Endothelial cell of umbilical vein (primary cell): ENCODE measurements at regions not wholly inside any gene's neighbourhood (a gene's known extent, or its start where the extent isn't known, plus 50 kb on each side); places are given as distances from the start of the nearest gene placed in this dataset.

ENCODE experiments used
- BruUV-seq: library from RNA; stranded (reverse); fragments of 400-500 nt; replicated peaks from 2 replicates; lab custom pipeline; 2021; lab: Mats Ljungman, UMichigan
- CTCF ChIA-PET: fragments of 300-600, 350-600 bp; sonication (Branson Sonifier 250); formaldehyde crosslinking; loops from one replicate; lab custom pipeline; 2021; ENCODE audit warnings: antibody characterized with exemption, inconsistent platforms; lab: Charles Lee
- POLR2A ChIA-PET: fragments of 300-600, 350-600 bp; sonication (Branson Sonifier 250); formaldehyde crosslinking; loops from one replicate; lab custom pipeline; 2021; ENCODE audit warnings: antibody characterized with exemption, inconsistent platforms; lab: Charles Lee
- DNase-seq: peaks from one replicate; pipeline ENCODE4 v3.0.0-alpha.2; 2011; ENCODE audit warnings: low read depth, low spot score
- FAIRE-seq: peaks from 2 replicates; lab custom pipeline; 2011; peaks lifted over from hg19 to GRCh38; lab: Jason Lieb, UNC
- H2AFZ ChIP-seq: 2 replicates; pipeline ENCODE4 v1.6.0; 2012; ENCODE audit warnings: low read depth, low read length, control low read depth, inconsistent platforms
- H3K27ac ChIP-seq: 2 replicates; pipeline ENCODE4 v1.5.1; 2011; ENCODE audit warnings: low read depth, mild to moderate bottlenecking, control low read depth, low read length, moderate library complexity; ENCODE audit not compliant: insufficient read depth
- H3K27me3 ChIP-seq, 2 experiments: 2 replicates each; pipeline versions ENCODE4 v1.6.0 to v1.6.1; 2011; ENCODE audit warnings: low read length in 2 of 2, mixed read lengths in 1 of 2; ENCODE audit not compliant: control insufficient read depth in 2 of 2, insufficient read depth in 2 of 2
- H3K36me3 ChIP-seq, 2 experiments: 2 replicates in 1 of 2; 3 replicates in 1 of 2; pipeline ENCODE4 v1.5.1; 2011; ENCODE audit warnings: low read length in 2 of 2, mild to moderate bottlenecking in 1 of 2, moderate library complexity in 1 of 2; ENCODE audit not compliant: control insufficient read depth in 2 of 2, insufficient read depth in 2 of 2; ENCODE audit errors: extremely low read depth in 1 of 2
- H3K4me1 ChIP-seq: 3 replicates; pipeline ENCODE4 v1.5.1; 2011; ENCODE audit warnings: mild to moderate bottlenecking, low read length; ENCODE audit not compliant: control insufficient read depth, insufficient read depth; ENCODE audit errors: extremely low read depth
- H3K4me2 ChIP-seq: 2 replicates; pipeline ENCODE4 v1.6.1; 2011; ENCODE audit warnings: low read length, control low read depth, mixed read lengths; ENCODE audit not compliant: insufficient read depth
- H3K4me3 ChIP-seq, 3 experiments: fragments of 200-600 bp in 1 of 3; sonication (generic), shearing (Covaris generic) in 1 of 3; replicated peaks in 1 of 3; 2 replicates each; pipeline ENCODE4 v1.5.1; 2011 to 2016; ENCODE audit warnings: control low read depth in 3 of 3, low read length in 3 of 3, mild to moderate bottlenecking in 2 of 3, inconsistent platforms in 1 of 3, low read depth in 1 of 3, moderate library complexity in 1 of 3; ENCODE audit not compliant: insufficient read depth in 1 of 3
- H3K79me2 ChIP-seq: 2 replicates; pipeline ENCODE4 v1.6.0; 2012; ENCODE audit warnings: low read length, inconsistent platforms; ENCODE audit not compliant: control insufficient read depth, insufficient read depth
- H3K9ac ChIP-seq: replicated peaks from 2 replicates; pipeline ENCODE3; 2011; ENCODE audit warnings: low read length, control low read depth; ENCODE audit not compliant: insufficient read depth; ENCODE audit errors: extremely low read depth
- H3K9me1 ChIP-seq: replicated peaks from 3 replicates; pipeline ENCODE4 v1.6.0; 2011; ENCODE audit warnings: mild to moderate bottlenecking, low read length; ENCODE audit not compliant: control insufficient read depth, insufficient read depth; ENCODE audit errors: extremely low read depth
- H3K9me3 ChIP-seq: replicated peaks from 2 replicates; pipeline ENCODE4 v1.5.1; 2012; ENCODE audit warnings: low read length, inconsistent platforms; ENCODE audit not compliant: control insufficient read depth, insufficient read depth
- H4K20me1 ChIP-seq: replicated peaks from 2 replicates; pipeline ENCODE3; 2011; ENCODE audit warnings: mild to moderate bottlenecking, low read length; ENCODE audit not compliant: control insufficient read depth, insufficient read depth; ENCODE audit errors: extremely low read depth
- CTCF ChIP-seq, 2 donors: IDR thresholded peaks; 1 replicate in 1 of 2; 2 replicates in 1 of 2; pipeline ENCODE4 v1.5.1; 2011; ENCODE audit warnings: low read length in 2 of 2, mild to moderate bottlenecking in 2 of 2, moderate library complexity in 2 of 2, control low read depth in 1 of 2, inconsistent platforms in 1 of 2, low read depth in 1 of 2; ENCODE audit not compliant: insufficient read depth in 1 of 2; ENCODE audit errors: extremely low read depth in 1 of 2
- EZH2 ChIP-seq: IDR thresholded peaks from 2 replicates; pipeline ENCODE4 v1.6.1; 2012; ENCODE audit warnings: borderline replicate concordance, low read depth, mild to moderate bottlenecking, moderate library complexity, low read length, inconsistent platforms; ENCODE audit not compliant: severe bottlenecking
- FOS ChIP-seq: IDR thresholded peaks from 2 replicates; pipeline ENCODE4 v1.6.1; 2011; ENCODE audit warnings: mild to moderate bottlenecking, low read length, moderate library complexity, borderline replicate concordance; ENCODE audit not compliant: insufficient read depth
- GATA2 ChIP-seq: IDR thresholded peaks from 2 replicates; pipeline ENCODE4 v1.7.0; 2011; ENCODE audit warnings: low read depth, mild to moderate bottlenecking, moderate library complexity, mixed read lengths, low read length; ENCODE audit not compliant: insufficient read length, insufficient read depth
- JUN ChIP-seq: IDR thresholded peaks from 2 replicates; pipeline ENCODE4 v1.6.1; 2011; ENCODE audit warnings: borderline replicate concordance, low read depth; ENCODE audit not compliant: insufficient read length, insufficient read depth
- MAX ChIP-seq: IDR thresholded peaks from 2 replicates; pipeline ENCODE4 v1.6.1; 2011; ENCODE audit not compliant: insufficient read depth, insufficient read length
- MYC ChIP-seq: IDR thresholded peaks from one replicate; pipeline ENCODE4 v1.6.1; 2011; ENCODE audit warnings: mild to moderate bottlenecking, low read depth, low read length
- POLR2A ChIP-seq: IDR thresholded peaks from 2 replicates; pipeline ENCODE4 v1.6.1; 2012; ENCODE audit warnings: low read depth, mild to moderate bottlenecking, control low read depth, low read length
- POLR2AphosphoS5 ChIP-seq: IDR thresholded peaks from 2 replicates; pipeline ENCODE4 v1.6.1; 2012; ENCODE audit warnings: low read depth, mild to moderate bottlenecking, control low read depth, low read length, moderate library complexity; ENCODE audit not compliant: insufficient read depth
- dilution Hi-C: fragments of 300-500 bp; cut with MboI; formaldehyde crosslinking; loops from one replicate; pipeline ENCODE4 v1.15.0; 2019; ENCODE audit warnings: low sequenced_read_pairs; ENCODE audit not compliant: extremely low pct_ligation_motif_present
- intact Hi-C: fragments of 100-400 bp; cut with micrococcal nuclease; formaldehyde crosslinking; loops from one replicate; pipeline ENCODE4 v1.10.0; 2022

GRCh38 chr4:38491854-38492478, 172.0 kb upstream of the KLF3 start:
- Histone ChIP-seq H3K9me3 (no peaks in the 10 kb centered on the region), H3K4me1 (no peaks in the 10 kb centered on the region), H3K36me3 (no peaks in the 10 kb centered on the region), H3K9me1 (no peaks in the 10 kb centered on the region), H3K4me3 (no peak overlapping the region), H3K27ac (no peak overlapping the region), H3K27me3 (no peaks in the 10 kb centered on the region), H3K79me2 (no peaks in the 10 kb centered on the region), H4K20me1 (no peaks in the 10 kb centered on the region), H3K9ac (no peak overlapping the region), H2AFZ (no peak overlapping the region), H3K4me2 (no peak overlapping the region)
- POLR2A ChIA-PET: no interaction called here
- no peak for TF ChIP-seq JUN
- no peak for TF ChIP-seq POLR2A
- no peak for TF ChIP-seq MYC
- TF ChIP-seq FOS: no peak
- TF ChIP-seq GATA2: no peak
- no peak for TF ChIP-seq POLR2AphosphoS5
- TF ChIP-seq EZH2: no peak
- TF ChIP-seq MAX: no peak
- TF ChIP-seq CTCF (IDR thresholded peaks at IDR 0.05; ENCODE audit: extremely low read depth in 1 of 2, insufficient read depth in 1 of 2, low read depth in 1 of 2, low read length in 2 of 2): no peak
- dilution Hi-C loops (no loop called here), intact Hi-C loops (no loop called here)
- FAIRE-seq: no peak
- CTCF ChIA-PET: interaction anchor here (1.3 kb wide), 1 partner anchor 10 kb away, joined by 3 read pairs; no protein-coding TSS in a partner anchor
- DNase-seq: no peak
- BruUV-seq: no TSS peak
